Parathyroid adenoma (tissue), 2 donors: ENCODE measurements at regions not wholly inside any gene's neighbourhood (a gene's known extent, or its start where the extent isn't known, plus 50 kb on each side); places are given as distances from the start of the nearest gene placed in this dataset.

Experiments
- H2AFZ ChIP-seq: fragments of 300-600 bp; sonication (generic); one replicate; pipeline ENCODE4 v1.7.0; 2017; ENCODE audit warnings: antibody characterized with exemption, mild to moderate bottlenecking
- H3K27ac ChIP-seq: fragments of 300-600 bp; sonication (generic); one replicate; pipeline ENCODE4 v1.7.0; 2017
- H3K27me3 ChIP-seq: fragments of 300-600 bp; sonication (generic); one replicate; pipeline ENCODE4 v1.7.0; 2017; ENCODE audit warnings: low read length; ENCODE audit not compliant: control insufficient read depth, insufficient read depth
- H3K36me3 ChIP-seq: fragments of 300-600 bp; sonication (generic); one replicate; pipeline ENCODE4 v1.7.0; 2017; ENCODE audit warnings: low read length; ENCODE audit not compliant: control insufficient read depth, insufficient read depth
- H3K4me1 ChIP-seq: fragments of 300-600 bp; sonication (generic); one replicate; pipeline ENCODE4 v1.7.0; 2017; ENCODE audit warnings: control low read depth
- H3K4me2 ChIP-seq: fragments of 300-600 bp; sonication (generic); one replicate; pipeline ENCODE4 v1.7.0; 2017; ENCODE audit warnings: low read length
- H3K4me3 ChIP-seq: fragments of 300-600 bp; sonication (generic); one replicate; pipeline ENCODE4 v1.7.0; 2017; ENCODE audit warnings: low read depth, low read length
- H3K79me2 ChIP-seq: fragments of 300-600 bp; sonication (generic); one replicate; pipeline ENCODE4 v1.7.0; 2017; ENCODE audit warnings: control low read depth
- H3K9ac ChIP-seq: fragments of 300-600 bp; sonication (generic); one replicate; pipeline ENCODE4 v1.7.0; 2017; ENCODE audit warnings: mild to moderate bottlenecking
- H3K9me3 ChIP-seq: fragments of 300-600 bp; sonication (generic); one replicate; pipeline ENCODE4 v1.7.0; 2017; ENCODE audit warnings: low read length; ENCODE audit not compliant: control insufficient read depth
- TF ChIP-seq, protein P1 (sequence below): fragments of 300-600 bp; sonication (generic); IDR thresholded peaks from one replicate; pipeline ENCODE4 v1.7.0; 2017; ENCODE audit warnings: antibody characterized with exemption, mild to moderate bottlenecking
- donor health status: primary hyperparathyroidism.

DNA sequence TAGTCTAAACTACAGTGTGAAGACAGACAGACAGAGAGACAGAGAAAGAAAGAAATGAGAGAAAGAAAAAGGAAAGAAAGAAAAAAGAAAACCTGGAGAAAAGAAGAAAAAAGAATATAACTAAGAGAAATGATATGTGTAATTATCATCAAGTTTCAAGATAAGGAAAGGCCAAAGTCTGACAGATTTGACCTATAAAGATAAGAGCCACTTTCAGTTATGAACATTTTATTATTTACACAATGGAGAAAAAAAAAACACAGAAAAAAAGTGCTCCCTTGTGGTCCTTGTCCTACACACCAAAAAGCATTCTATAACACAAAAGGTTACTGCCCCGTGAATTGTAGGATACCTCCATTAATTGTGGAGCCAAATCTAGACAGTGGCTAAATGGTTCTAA lies 937.2 kb upstream of the DDX18 start:
- H3K4me3 ChIP-seq = no peak overlapping the region
- no peak overlapping the region for H3K27ac ChIP-seq
- H3K4me1 ChIP-seq = no peaks in the 10 kb centered on the region
- H2AFZ ChIP-seq = no peak overlapping the region
- H3K9me3 ChIP-seq = no peaks in the 10 kb centered on the region
- no peaks in the 10 kb centered on the region for H3K79me2 ChIP-seq
- H3K36me3 ChIP-seq = no peaks in the 10 kb centered on the region
- H3K9ac ChIP-seq = no peak overlapping the region
- no peak overlapping the region for H3K4me2 ChIP-seq
- TF ChIP-seq, protein P1, sequence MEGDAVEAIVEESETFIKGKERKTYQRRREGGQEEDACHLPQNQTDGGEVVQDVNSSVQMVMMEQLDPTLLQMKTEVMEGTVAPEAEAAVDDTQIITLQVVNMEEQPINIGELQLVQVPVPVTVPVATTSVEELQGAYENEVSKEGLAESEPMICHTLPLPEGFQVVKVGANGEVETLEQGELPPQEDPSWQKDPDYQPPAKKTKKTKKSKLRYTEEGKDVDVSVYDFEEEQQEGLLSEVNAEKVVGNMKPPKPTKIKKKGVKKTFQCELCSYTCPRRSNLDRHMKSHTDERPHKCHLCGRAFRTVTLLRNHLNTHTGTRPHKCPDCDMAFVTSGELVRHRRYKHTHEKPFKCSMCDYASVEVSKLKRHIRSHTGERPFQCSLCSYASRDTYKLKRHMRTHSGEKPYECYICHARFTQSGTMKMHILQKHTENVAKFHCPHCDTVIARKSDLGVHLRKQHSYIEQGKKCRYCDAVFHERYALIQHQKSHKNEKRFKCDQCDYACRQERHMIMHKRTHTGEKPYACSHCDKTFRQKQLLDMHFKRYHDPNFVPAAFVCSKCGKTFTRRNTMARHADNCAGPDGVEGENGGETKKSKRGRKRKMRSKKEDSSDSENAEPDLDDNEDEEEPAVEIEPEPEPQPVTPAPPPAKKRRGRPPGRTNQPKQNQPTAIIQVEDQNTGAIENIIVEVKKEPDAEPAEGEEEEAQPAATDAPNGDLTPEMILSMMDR = no peak
- H3K27me3 ChIP-seq = no peaks in the 10 kb centered on the region

DNA sequence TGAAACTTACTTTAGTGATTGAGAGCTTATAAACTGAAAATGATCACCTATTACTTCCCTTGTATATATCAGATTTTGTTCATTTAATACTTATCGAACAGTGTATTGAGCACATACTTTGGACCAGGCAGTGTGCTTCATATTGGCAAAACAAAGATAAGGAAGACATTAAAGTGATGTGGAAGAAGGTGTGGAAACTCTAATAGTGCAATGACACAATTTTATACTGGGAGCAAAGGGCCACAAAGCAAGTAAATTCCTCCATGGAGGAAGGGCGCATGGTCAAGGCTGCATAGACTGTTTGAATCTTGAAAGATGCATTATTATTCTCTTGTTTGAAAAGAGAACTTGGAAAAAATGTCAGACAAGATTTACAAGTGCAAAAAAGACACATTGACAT lies 936.5 kb upstream of the DDX18 start:
- Histone ChIP-seq H3K27me3 (no peaks in the 10 kb centered on the region), H3K4me1 (no peaks in the 10 kb centered on the region), H3K9ac (no peak overlapping the region), H3K36me3 (no peaks in the 10 kb centered on the region), H3K27ac (no peak overlapping the region), H2AFZ (no peak overlapping the region), H3K4me2 (no peak overlapping the region), H3K4me3 (no peak overlapping the region), H3K9me3 (no peaks in the 10 kb centered on the region), H3K79me2 (no peaks in the 10 kb centered on the region)
- TF ChIP-seq, protein P1 = no peak

DNA sequence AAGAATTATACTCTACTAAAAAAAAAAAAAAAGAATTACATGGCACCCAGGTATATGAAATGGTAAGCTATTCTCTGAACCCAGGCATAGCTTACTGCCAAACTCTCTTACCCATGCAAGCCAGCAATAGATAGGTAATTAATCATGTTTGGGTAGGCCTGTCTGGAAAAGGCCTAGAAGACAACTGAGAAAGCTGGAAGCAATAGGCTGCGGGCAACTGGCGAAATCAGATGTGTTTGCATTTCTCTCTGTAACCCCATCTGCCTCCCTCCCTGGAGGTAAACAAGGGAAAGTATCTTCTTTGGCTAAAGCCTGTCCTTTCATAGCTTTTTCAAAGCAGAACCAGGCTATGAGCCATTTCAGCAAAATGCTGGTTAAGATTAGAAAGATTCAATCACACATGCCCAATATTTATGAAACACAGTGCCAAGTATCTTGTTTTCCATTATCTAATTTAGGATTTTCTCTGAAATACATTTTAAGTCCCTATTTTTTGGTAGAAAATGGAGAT lies 934.8 kb upstream of the DDX18 start:
- Histone ChIP-seq H3K4me3 (no peak overlapping the region), H3K9ac (no peak overlapping the region), H3K4me2 (no peak overlapping the region), H3K79me2 (no peaks in the 10 kb centered on the region), H2AFZ (no peak overlapping the region), H3K36me3 (no peaks in the 10 kb centered on the region), H3K27ac (no peak overlapping the region), H3K4me1 (no peaks in the 10 kb centered on the region), H3K9me3 (no peaks in the 10 kb centered on the region), H3K27me3 (no peaks in the 10 kb centered on the region)
- TF ChIP-seq, protein P1 = no peak

DNA sequence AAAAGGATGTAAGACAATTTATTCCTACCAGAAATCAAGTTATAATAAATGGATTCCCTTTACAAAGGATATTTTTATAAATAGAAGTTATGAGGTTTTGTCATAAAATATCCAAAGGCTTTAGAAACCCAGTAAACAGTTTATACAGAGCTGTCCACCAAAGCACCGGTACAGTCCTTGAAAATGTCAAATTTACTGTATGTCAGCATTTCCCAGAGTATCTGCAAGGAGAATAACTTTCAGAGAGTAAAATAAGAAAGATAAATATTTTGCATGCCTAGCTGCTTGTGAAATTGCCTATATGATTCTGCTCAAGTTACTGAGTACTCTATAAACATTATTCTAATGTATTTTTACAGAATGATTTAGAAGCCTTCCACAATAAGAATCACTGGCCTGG lies 923.3 kb upstream of the DDX18 start:
- Histone ChIP-seq H3K27ac (no peak overlapping the region), H3K79me2 (no peaks in the 10 kb centered on the region), H3K27me3 (no peaks in the 10 kb centered on the region), H2AFZ (no peak overlapping the region), H3K9ac (no peak overlapping the region), H3K4me3 (no peak overlapping the region), H3K36me3 (no peaks in the 10 kb centered on the region), H3K4me2 (no peak overlapping the region), H3K4me1 (no peaks in the 10 kb centered on the region), H3K9me3 (no peaks in the 10 kb centered on the region)
- TF ChIP-seq, protein P1 = no peak

DNA sequence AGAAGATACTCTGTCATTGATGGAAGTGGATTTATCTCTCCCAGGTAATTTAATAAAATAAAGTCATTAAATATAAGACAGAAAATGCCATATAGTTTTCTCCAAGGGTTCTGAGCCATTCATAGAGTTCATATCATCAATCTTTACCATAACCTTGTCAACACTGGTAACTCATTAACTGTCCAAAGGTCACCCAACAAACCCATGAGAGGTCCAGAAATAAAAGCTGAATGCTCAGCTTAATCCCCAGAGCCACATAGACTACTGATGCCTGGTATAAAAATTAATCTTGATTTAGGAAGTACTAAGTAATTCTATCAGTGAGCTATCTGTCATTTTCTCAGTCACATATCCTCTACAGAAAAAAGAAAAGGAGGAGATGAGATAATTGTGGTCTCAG lies 903.0 kb upstream of the DDX18 start:
- TF ChIP-seq, protein P1 = no peak
- H3K4me2 ChIP-seq = no peak overlapping the region
- no peaks in the 10 kb centered on the region for H3K36me3 ChIP-seq
- H3K79me2 ChIP-seq = no peaks in the 10 kb centered on the region
- H3K9me3 ChIP-seq = no peaks in the 10 kb centered on the region
- H3K9ac ChIP-seq = no peak overlapping the region
- no peak overlapping the region for H3K27ac ChIP-seq
- H3K4me1 ChIP-seq = no peaks in the 10 kb centered on the region
- H2AFZ ChIP-seq = no peak overlapping the region
- no peaks in the 10 kb centered on the region for H3K27me3 ChIP-seq
- H3K4me3 ChIP-seq = no peak overlapping the region
